CD4-positive, alpha-beta T cell (primary cell): ENCODE measurements at regions not wholly inside any gene's neighbourhood (a gene's known extent, or its start where the extent isn't known, plus 50 kb on each side); places are given as distances from the start of the nearest gene placed in this dataset.

Experiments
- ATAC-seq: fragments of 200-7000 bp; cut with Tn5 transposase; one replicate; pipeline ENCODE4 v1.10.0; 2022; ENCODE audit warnings: mild to moderate bottlenecking; ENCODE audit not compliant: poor library complexity
- CTCF ChIA-PET: fragments of 350-600 bp; sonication (Branson Sonifier 250); formaldehyde crosslinking; loops from one replicate; lab custom pipeline; 2021; ENCODE audit warnings: antibody characterized with exemption, inconsistent platforms; lab: Charles Lee
- POLR2A ChIA-PET: fragments of 350-600 bp; sonication (Branson Sonifier 250); formaldehyde crosslinking; loops from one replicate; lab custom pipeline; 2021; ENCODE audit warnings: antibody characterized with exemption, inconsistent platforms; lab: Charles Lee
- DNase-seq, 14 experiments: peaks; one replicate each; pipeline ENCODE4 v3.0.0-alpha.2; 2013 to 2020; ENCODE audit warnings: mixed read lengths in 2 of 14
- H3K27ac ChIP-seq, 2 donors: one replicate each; pipeline versions ENCODE4 v1.5.1 to v1.7.0; 2013; ENCODE audit warnings: low read length in 2 of 2, low read depth in 1 of 2, mild to moderate bottlenecking in 1 of 2
- H3K27me3 ChIP-seq, 2 experiments: 1 replicate in 1 of 2; 2 replicates in 1 of 2; pipeline versions ENCODE4 v1.6.1 to v1.7.0; 2013; ENCODE audit warnings: low read length in 2 of 2, control low read depth in 1 of 2, mild to moderate bottlenecking in 1 of 2, moderate library complexity in 1 of 2; ENCODE audit not compliant: insufficient read depth in 2 of 2, control insufficient read depth in 1 of 2
- H3K36me3 ChIP-seq: one replicate; pipeline ENCODE4 v1.6.1; 2013; ENCODE audit warnings: low read length, control low read depth; ENCODE audit not compliant: insufficient read depth
- H3K4me1 ChIP-seq: one replicate; pipeline ENCODE4 v1.6.1; 2013; ENCODE audit warnings: low read length, control low read depth; ENCODE audit not compliant: insufficient read depth
- H3K4me3 ChIP-seq: one replicate; pipeline ENCODE4 v1.5.1; 2013; ENCODE audit warnings: mild to moderate bottlenecking, low read length, moderate library complexity
- H3K9me3 ChIP-seq, 2 experiments: 1 replicate in 1 of 2; 2 replicates in 1 of 2; pipeline versions ENCODE4 v1.6.1 to v1.7.0; 2013; ENCODE audit warnings: low read length in 2 of 2, mild to moderate bottlenecking in 2 of 2, control low read depth in 1 of 2, moderate library complexity in 1 of 2; ENCODE audit not compliant: control insufficient read depth in 1 of 2, insufficient read depth in 1 of 2
- H3K27ac Mint-ChIP-seq: one replicate; pipeline ENCODE4 v1.8.0; 2020; ENCODE audit warnings: mixed read lengths
- H3K27me3 Mint-ChIP-seq: one replicate; pipeline ENCODE4 v1.8.0; 2021; ENCODE audit warnings: mixed read lengths
- H3K36me3 Mint-ChIP-seq: one replicate; pipeline ENCODE4 v1.8.0; 2021; ENCODE audit warnings: low read depth, mixed read lengths
- H3K4me1 Mint-ChIP-seq: one replicate; pipeline ENCODE4 v1.8.0; 2021; ENCODE audit warnings: low read depth, mixed read lengths
- H3K4me3 Mint-ChIP-seq: one replicate; pipeline ENCODE4 v1.8.0; 2020; ENCODE audit warnings: mild to moderate bottlenecking, mixed read lengths
- H3K9me3 Mint-ChIP-seq: one replicate; pipeline ENCODE4 v1.8.0; 2020; ENCODE audit warnings: mixed read lengths
- intact Hi-C, 2 experiments: fragments of 100-400 bp; cut with DNase I in 1 of 2; cut with micrococcal nuclease in 1 of 2; formaldehyde crosslinking; loops; one replicate each; pipeline versions ENCODE4 v1.15.1 to v1.9.0; 2023 to 2025; cut with DNase I, micrococcal nuclease
- TF ChIP-seq, protein P1 (sequence below): fragments of 200-600 bp; IDR thresholded peaks from one replicate; pipeline ENCODE4 v1.8.0; 2022; ENCODE audit warnings: antibody characterized with exemption, mild to moderate bottlenecking

DNA sequence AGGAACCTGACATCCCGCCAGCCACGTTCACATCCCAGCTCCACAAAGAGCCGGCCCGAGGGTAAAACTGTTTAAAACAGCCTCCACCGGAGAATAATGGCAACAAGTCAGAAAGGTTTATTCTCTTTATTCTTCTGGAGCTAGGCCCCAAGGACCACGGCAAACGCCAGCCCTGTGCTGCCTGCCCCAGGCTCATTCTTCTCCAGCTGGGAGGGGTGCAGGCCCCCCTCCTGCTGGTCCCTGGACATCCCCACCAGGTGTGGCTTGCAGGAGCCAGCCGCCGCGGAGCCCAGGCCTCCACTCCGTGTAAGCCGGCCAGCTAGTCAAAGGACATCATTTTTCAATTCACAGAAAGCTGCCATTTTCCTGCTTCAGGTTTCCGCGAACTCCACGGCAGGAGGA lies 65.8 kb upstream of the SALL3 start:
- TF ChIP-seq, protein P1, sequence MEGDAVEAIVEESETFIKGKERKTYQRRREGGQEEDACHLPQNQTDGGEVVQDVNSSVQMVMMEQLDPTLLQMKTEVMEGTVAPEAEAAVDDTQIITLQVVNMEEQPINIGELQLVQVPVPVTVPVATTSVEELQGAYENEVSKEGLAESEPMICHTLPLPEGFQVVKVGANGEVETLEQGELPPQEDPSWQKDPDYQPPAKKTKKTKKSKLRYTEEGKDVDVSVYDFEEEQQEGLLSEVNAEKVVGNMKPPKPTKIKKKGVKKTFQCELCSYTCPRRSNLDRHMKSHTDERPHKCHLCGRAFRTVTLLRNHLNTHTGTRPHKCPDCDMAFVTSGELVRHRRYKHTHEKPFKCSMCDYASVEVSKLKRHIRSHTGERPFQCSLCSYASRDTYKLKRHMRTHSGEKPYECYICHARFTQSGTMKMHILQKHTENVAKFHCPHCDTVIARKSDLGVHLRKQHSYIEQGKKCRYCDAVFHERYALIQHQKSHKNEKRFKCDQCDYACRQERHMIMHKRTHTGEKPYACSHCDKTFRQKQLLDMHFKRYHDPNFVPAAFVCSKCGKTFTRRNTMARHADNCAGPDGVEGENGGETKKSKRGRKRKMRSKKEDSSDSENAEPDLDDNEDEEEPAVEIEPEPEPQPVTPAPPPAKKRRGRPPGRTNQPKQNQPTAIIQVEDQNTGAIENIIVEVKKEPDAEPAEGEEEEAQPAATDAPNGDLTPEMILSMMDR, result no peak
- intact Hi-C loops, result no loop called here
- Mint-ChIP-seq H3K4me3 (no peak overlapping the region), H3K27ac (no peak overlapping the region), H3K9me3 (peaks cover 3% of the 10 kb centered on the region), H3K27me3 (peaks cover 7% of the 10 kb centered on the region), H3K36me3 (no peaks in the 10 kb centered on the region), H3K4me1 (no peaks in the 10 kb centered on the region)
- H3K4me1 ChIP-seq, result no peaks in the 10 kb centered on the region
- DNase-seq (no peak), ATAC-seq (no peak)
- H3K9me3 ChIP-seq, result peaks cover 0 to 10% of the 10 kb centered on the region in 2 experiments
- CTCF ChIA-PET, result no interaction called here
- no peak overlapping the region for H3K27ac ChIP-seq
- H3K27me3 ChIP-seq, result peaks cover 0 to 2% of the 10 kb centered on the region in 2 experiments
- no peaks in the 10 kb centered on the region for H3K36me3 ChIP-seq
- POLR2A ChIA-PET, result no interaction called here
- no peak overlapping the region for H3K4me3 ChIP-seq

DNA sequence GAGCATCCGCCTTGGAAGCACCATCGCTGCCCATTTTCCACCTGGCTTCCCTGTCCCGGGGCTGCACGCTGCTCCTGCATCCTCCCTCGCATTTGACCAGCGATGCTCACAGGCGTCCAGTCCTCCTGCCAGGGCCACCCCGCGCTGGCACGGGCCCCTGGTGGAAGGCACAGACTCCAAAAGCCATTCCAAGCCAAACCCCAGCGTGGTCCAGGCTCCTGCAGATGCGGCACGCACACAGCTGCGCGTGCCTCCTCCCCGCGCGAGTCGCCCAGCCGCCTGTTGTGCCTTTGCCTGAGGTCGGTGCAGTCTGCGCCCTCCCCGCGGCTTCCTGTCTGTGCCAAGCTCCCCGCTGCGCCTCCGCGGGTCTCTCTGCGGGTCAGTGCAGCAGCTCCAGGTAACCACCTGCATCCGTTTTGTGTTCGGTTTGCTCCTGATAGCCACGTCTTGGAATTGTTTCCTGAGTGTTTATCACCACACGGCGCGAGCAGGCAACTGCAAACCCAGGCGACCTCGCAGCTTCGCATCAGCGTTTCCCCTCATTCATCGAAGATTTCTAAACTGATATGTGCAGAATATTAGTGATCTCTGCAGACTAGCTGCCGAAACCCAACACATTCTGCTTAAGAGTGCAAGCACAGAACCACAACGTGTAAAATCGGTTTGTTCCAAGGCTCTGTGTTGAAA lies 65.2 kb upstream of the SALL3 start:
- Mint-ChIP-seq H3K4me1 (no peaks in the 10 kb centered on the region), H3K27ac (no peak overlapping the region), H3K4me3 (no peak overlapping the region), H3K27me3 (peaks cover 7% of the 10 kb centered on the region), H3K36me3 (no peaks in the 10 kb centered on the region), H3K9me3 (peaks cover 3% of the 10 kb centered on the region)
- ChIA-PET CTCF (no interaction called here), POLR2A (no interaction called here)
- DNase-seq (no peak), ATAC-seq (no peak)
- Histone ChIP-seq H3K9me3 (peaks cover 0 to 10% of the 10 kb centered on the region in 2 experiments), H3K27me3 (peaks cover 0 to 2% of the 10 kb centered on the region in 2 experiments), H3K4me1 (no peaks in the 10 kb centered on the region), H3K27ac (no peak overlapping the region), H3K4me3 (no peak overlapping the region), H3K36me3 (no peaks in the 10 kb centered on the region)
- TF ChIP-seq, protein P1, result no peak
- intact Hi-C loops, result no loop called here

DNA sequence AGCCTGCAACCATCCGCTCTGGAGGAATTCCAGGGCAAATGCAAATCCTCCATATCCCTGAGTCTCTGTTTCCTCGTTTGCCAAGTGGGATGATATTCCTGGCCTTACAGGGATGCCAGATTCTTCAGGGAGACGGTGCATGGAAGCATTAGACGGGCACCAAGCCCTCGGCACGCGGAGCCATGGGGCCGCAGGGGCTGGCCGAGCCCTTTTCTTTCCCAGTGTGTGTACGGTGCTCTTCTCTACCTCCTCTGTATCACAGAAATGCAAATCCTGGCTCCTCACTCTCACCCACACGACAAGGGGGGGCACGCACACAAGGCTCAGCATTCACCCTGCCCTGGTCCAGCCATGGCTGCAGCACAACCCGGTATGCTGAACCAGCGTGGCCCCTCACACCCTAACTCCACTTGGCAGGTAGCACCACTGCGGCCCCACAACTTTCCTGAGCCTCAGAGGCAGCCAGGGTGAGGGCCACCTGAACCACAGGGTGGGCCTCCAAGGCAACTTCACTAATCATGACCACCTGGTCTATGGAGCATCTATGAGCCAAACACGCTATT lies 64.1 kb upstream of the SALL3 start:
- no peak for ATAC-seq
- Mint-ChIP-seq H3K4me3 (no peak overlapping the region), H3K4me1 (no peaks in the 10 kb centered on the region), H3K36me3 (no peaks in the 10 kb centered on the region), H3K27me3 (peaks cover 7% of the 10 kb centered on the region), H3K9me3 (peaks cover 3% of the 10 kb centered on the region), H3K27ac (no peak overlapping the region)
- POLR2A ChIA-PET, result no interaction called here
- intact Hi-C loops, result no loop called here
- TF ChIP-seq, protein P1, result no peak
- Histone ChIP-seq H3K27me3 (peaks cover 0 to 2% of the 10 kb centered on the region in 2 experiments), H3K9me3 (peaks cover 0 to 10% of the 10 kb centered on the region in 2 experiments), H3K36me3 (no peaks in the 10 kb centered on the region), H3K4me1 (no peaks in the 10 kb centered on the region), H3K27ac (no peak overlapping the region), H3K4me3 (no peak overlapping the region)
- CTCF ChIA-PET, result no interaction called here
- DNase-seq, result no peak
